ENCODE measurements at regions not wholly inside any gene's neighbourhood (a gene's known extent, or its start where the extent isn't known, plus 50 kb on each side); places are given as distances from the start of the nearest gene placed in this dataset.

- no peak for TF ChIP-seq ZNF274 (IDR thresholded peaks at IDR 0.05; ENCODE audit: low read depth, low read length)
- TF ChIP-seq YY1 (IDR thresholded peaks at IDR 0.05; ENCODE audit: insufficient read depth, insufficient read length) = no peak
- TF ChIP-seq SUZ12 (IDR thresholded peaks at IDR 0.05; ENCODE audit: extremely low read depth, insufficient read depth, insufficient read length) = no peak
Observed at GRCh38 chr3:90062631-90063200, 955.3 kb downstream of the EPHA3 start.
